Heart right ventricle (tissue), 16 donors: ENCODE measurements at regions not wholly inside any gene's neighbourhood (a gene's known extent, or its start where the extent isn't known, plus 50 kb on each side); places are given as distances from the start of the nearest gene placed in this dataset.
A peak's percentile ranks its signal among the peaks of the same experiment; 100 is the strongest.

Source experiments
- ATAC-seq, 8 donors: fragments of 200-7000 bp; cut with Tn5 transposase; one replicate each; pipeline ENCODE4 v1.9.1; 2020; ENCODE audit warnings: mild to moderate bottlenecking in 8 of 8, moderate library complexity in 8 of 8, moderate number of reproducible peaks in 1 of 8
- DNase-seq, 2 donors: peaks; one replicate each; pipeline ENCODE4 v3.0.0-alpha.2; 2020
- H3K27ac ChIP-seq, 10 donors: fragments of 200-600 bp; sonication (generic) in 2 of 10; one replicate each; pipeline versions ENCODE4 v1.5.0 to v1.8.0; 2020 to 2022; ENCODE audit warnings: mild to moderate bottlenecking in 3 of 10
- H3K27me3 ChIP-seq, 7 donors: fragments of 200-600 bp; one replicate each; pipeline ENCODE4 v1.8.0; 2021 to 2022; ENCODE audit warnings: mild to moderate bottlenecking in 2 of 7
- H3K36me3 ChIP-seq, 9 donors: fragments of 200-600 bp; sonication (generic) in 1 of 9; one replicate each; pipeline versions ENCODE4 v1.5.0 to v1.8.0; 2020 to 2022; ENCODE audit warnings: mild to moderate bottlenecking in 2 of 9
- H3K4me1 ChIP-seq, 9 donors: fragments of 200-600 bp; sonication (generic) in 1 of 9; one replicate each; pipeline versions ENCODE4 v1.5.0 to v1.8.0; 2020 to 2022; ENCODE audit warnings: mild to moderate bottlenecking in 4 of 9
- H3K4me3 ChIP-seq, 10 donors: fragments of 200-600 bp; sonication (generic) in 2 of 10; one replicate each; pipeline versions ENCODE4 v1.5.0 to v1.8.0; 2020 to 2022; ENCODE audit warnings: mild to moderate bottlenecking in 7 of 10, moderate library complexity in 2 of 10
- H3K9me3 ChIP-seq, 11 donors: fragments of 200-600 bp in 10 of 11; sonication (generic) in 2 of 11; one replicate each; pipeline versions ENCODE4 v1.5.0 to v1.8.0; 2013 to 2022; ENCODE audit warnings: mild to moderate bottlenecking in 2 of 11, control low read depth in 1 of 11, moderate library complexity in 1 of 11
- WGBS, 2 donors: extraction: QIAGEN DNeasy Blood & Tissue Kit; methylation state at CpG; one replicate each; pipeline ENCODE4 v1.1.7; 2013; ENCODE audit warnings: inconsistent platforms in 1 of 2; 5-methylcytosine and 5-hydroxymethylcytosine counted together
- intact Hi-C, 10 donors: fragments of 100-400 bp; cut with DNase I; formaldehyde crosslinking; loops; one replicate each; pipeline versions ENCODE4 v1.11.1 to v1.14.2; 2022
- TF ChIP-seq, protein P1 (sequence below), 9 donors: fragments of 200-600 bp; sonication (generic) in 2 of 9; IDR thresholded peaks; one replicate each; pipeline versions ENCODE4 v1.5.0 to v1.8.0; 2021 to 2022; ENCODE audit warnings: antibody characterized with exemption in 9 of 9, mild to moderate bottlenecking in 5 of 9, moderate library complexity in 1 of 9
- donor health status: Arrhythmogenic right ventricular cardiomyopathy.
- donor health status: ischemic (EF 13 %, LVEDD 7.1; RV severe dilation, severe dysfunction).
- donor health status: healthy with polysubstance abuse.
- donor health status: DM: no; HTN: yes; CAD: no.
- donor health status: DM: no; HTN: no; CAD: no.
- donor health status: ischemic (EF 25% LVEDD 6.9; RV normal size, moderate dysfunction).
- donor health status: ischemic (EF 25% LVEDD 5.7; RV mildly dilated, moderate dysfunction).
- donor health status: healthy.
- donor health status: DM: yes; HTN: yes; CAD: no.
- donor health status: Ischemic cardiomyopathy.
- donor health status: ischemic (EF 35%, LVEDD 5.7; RV mildly dilated, moderate dysfunction).
- donor health status: nonischemic (EF 11% LVEDD 7.7; RV severe dilation, severe dysfunction).
- donor health status: DM: yes; HTN: yes; CAD: no.
- donor health status: PGD.
- donor health status: ischemic (EF 29% LVEDD 5.4; RV normal size, mild dysfunction).
- donor health status: nonischemic (EF 23%, LVEDD 6.1; RV moderate dilation, normal function).

GRCh38 chr16:51034481-51035109 is 116.5 kb downstream of the SALL1 start:
- DNase-seq: peak in 1 of 2 donors; percentile 8
- Histone ChIP-seq H3K9me3 (no peaks in the 10 kb centered on the region), H3K4me1 (peaks cover 0 to 9% (median 3%) of the 10 kb centered on the region in 9 donors), H3K27me3 (peaks cover 0 to 4% (median 0%) of the 10 kb centered on the region in 7 donors), H3K4me3 (no peak overlapping the region), H3K36me3 (no peaks in the 10 kb centered on the region), H3K27ac (no peak overlapping the region)
- peak in 4 of 8 donors; percentile 24 to 58 (median 47) for ATAC-seq
- intact Hi-C loops: no loop called here
- TF ChIP-seq, protein P1, sequence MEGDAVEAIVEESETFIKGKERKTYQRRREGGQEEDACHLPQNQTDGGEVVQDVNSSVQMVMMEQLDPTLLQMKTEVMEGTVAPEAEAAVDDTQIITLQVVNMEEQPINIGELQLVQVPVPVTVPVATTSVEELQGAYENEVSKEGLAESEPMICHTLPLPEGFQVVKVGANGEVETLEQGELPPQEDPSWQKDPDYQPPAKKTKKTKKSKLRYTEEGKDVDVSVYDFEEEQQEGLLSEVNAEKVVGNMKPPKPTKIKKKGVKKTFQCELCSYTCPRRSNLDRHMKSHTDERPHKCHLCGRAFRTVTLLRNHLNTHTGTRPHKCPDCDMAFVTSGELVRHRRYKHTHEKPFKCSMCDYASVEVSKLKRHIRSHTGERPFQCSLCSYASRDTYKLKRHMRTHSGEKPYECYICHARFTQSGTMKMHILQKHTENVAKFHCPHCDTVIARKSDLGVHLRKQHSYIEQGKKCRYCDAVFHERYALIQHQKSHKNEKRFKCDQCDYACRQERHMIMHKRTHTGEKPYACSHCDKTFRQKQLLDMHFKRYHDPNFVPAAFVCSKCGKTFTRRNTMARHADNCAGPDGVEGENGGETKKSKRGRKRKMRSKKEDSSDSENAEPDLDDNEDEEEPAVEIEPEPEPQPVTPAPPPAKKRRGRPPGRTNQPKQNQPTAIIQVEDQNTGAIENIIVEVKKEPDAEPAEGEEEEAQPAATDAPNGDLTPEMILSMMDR (IDR thresholded peaks at IDR 0.05): no peak
- 30 to 32% methylated on average over 6 of the region's 6 CpGs for WGBS, 2 donors

DNA sequence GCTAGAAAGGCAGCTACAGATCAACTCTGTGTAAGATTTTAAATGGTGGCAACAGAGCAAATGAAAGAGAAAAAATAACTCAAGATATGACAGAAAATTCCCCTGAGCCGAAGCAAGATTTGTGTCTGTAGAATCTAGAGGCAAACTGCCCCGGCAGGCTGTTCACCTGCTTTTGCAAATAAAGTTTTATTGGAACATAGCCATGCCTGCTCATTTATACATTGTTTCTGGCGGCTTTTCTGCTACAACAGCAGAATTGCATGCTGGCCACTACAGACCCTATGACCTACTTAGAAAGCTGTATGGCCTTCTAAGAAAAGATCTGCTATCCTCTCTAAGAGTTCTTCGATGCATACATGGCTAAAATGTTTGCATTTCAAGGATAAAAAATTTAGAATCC is 119.5 kb downstream of the SALL1 start:
- ATAC-seq (no peak), DNase-seq (no peak)
- no peaks in the 10 kb centered on the region for H3K36me3 ChIP-seq
- H3K27ac ChIP-seq: no peak overlapping the region
- peaks cover 0 to 9% (median 3%) of the 10 kb centered on the region in 9 donors for H3K4me1 ChIP-seq
- H3K27me3 ChIP-seq: peaks cover 0 to 4% (median 0%) of the 10 kb centered on the region in 7 donors
- H3K4me3 ChIP-seq: no peak overlapping the region
- 81 to 85% methylated on average over 4 of the region's 4 CpGs for WGBS, 2 donors
- intact Hi-C loops: no loop called here
- TF ChIP-seq, protein P1 (IDR thresholded peaks at IDR 0.05): no peak
- no peaks in the 10 kb centered on the region for H3K9me3 ChIP-seq

DNA sequence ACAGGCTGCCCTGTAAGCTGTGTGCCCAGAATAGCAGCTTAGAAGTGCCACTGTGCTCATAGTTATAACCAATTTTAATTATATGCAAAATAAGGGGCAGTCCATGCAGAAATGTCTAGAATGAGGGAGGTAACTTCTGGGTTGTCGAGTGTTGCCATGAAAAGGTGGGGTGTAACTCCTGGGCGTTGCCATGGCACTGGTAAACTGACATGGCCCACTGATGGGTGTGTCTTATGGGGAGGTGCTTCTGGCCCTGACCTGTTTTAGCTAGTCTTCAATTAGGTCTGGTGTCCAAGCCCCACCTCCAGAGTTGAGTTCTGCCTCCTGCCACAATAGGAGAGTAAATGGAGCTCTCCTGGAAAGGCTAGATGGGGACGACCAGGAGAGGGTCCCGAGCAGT is 120.6 kb downstream of the SALL1 start:
- H3K4me3 ChIP-seq: no peak overlapping the region
- intact Hi-C loops: no loop called here
- 50 to 64% methylated on average over 4 of the region's 4 CpGs for WGBS, 2 donors
- peaks cover 0 to 9% (median 3%) of the 10 kb centered on the region in 9 donors for H3K4me1 ChIP-seq
- H3K9me3 ChIP-seq: no peaks in the 10 kb centered on the region
- TF ChIP-seq, protein P1 (IDR thresholded peaks at IDR 0.05): no peak
- DNase-seq (no peak), ATAC-seq (no peak)
- H3K36me3 ChIP-seq: no peaks in the 10 kb centered on the region
- no peak overlapping the region for H3K27ac ChIP-seq
- H3K27me3 ChIP-seq: peaks cover 0 to 6% (median 0%) of the 10 kb centered on the region in 7 donors

DNA sequence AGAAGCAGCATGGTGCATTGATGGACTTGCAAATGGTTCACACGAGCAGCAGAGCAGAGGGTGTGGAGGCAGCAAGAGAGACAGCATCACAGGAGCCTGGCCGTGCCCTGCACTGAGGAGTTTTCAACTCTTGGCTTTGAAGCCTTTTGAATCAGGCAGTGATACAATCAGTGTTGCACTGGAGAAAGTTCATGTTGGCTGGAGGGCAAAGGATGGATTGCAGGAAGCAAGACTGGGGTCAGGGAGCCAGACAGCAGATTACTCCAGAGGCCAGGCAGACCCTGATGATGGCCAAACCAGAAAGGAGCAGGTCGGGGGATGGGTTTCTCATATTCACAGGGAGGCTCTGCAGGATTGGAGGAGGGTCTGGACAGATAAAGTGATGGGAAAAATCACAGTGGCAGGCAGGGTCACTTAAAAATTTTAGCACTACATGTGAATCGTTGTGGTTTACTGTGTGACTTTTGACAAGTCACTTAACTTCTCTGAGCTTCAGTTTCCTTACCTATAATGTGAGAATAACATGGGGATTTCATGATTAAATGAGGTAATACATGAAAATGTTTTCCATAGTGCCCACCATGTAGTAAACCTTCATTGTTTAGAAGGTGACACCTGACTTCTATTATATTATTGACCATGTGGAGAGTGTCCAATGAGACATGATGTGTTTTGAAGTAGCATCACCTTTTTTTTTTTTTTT is 125.3 kb downstream of the SALL1 start:
- WGBS, 2 donors: 45 to 48% methylated on average over 4 of the region's 4 CpGs
- TF ChIP-seq, protein P1 (IDR thresholded peaks at IDR 0.05): no peak

More for the DNA sequence above, 125.3 kb downstream of the SALL1 start:
- Histone ChIP-seq H3K36me3 (no peaks in the 10 kb centered on the region), H3K9me3 (no peaks in the 10 kb centered on the region), H3K4me3 (no peak overlapping the region), H3K27ac (no peak overlapping the region), H3K27me3 (peaks cover 0 to 17% (median 0%) of the 10 kb centered on the region in 7 donors), H3K4me1 (no peaks in the 10 kb centered on the region)
- ATAC-seq (no peak), DNase-seq (no peak)
- intact Hi-C loops: no loop called here
